HepG2 (cell line): ENCODE measurements at regions not wholly inside any gene's neighbourhood (a gene's known extent, or its start where the extent isn't known, plus 50 kb on each side); places are given as distances from the start of the nearest gene placed in this dataset.

Experiments
- ATAC-seq: fragments of 200-7000 bp; cut with Tn5 transposase; 3 replicates; pipeline ENCODE4 v1.9.1; 2020; ENCODE audit warnings: mild to moderate bottlenecking, moderate library complexity
- BruUV-seq: library from RNA; stranded (reverse); fragments of 400-500 nt; replicated peaks from 2 replicates; lab custom pipeline; 2021; lab: Mats Ljungman, UMichigan
- CTCF ChIA-PET: fragments of 300-600 bp; formaldehyde crosslinking; extraction: SDS; loops from one replicate; lab custom pipeline; 2021; ENCODE audit warnings: low total read pairs, inconsistent platforms, low intra/inter-chr PET ratio; lab: Yijun Ruan, JAX
- POLR2A ChIA-PET: fragments of 350-600 bp; sonication (Branson Sonifier 250); formaldehyde crosslinking; loops from one replicate; lab custom pipeline; 2020; ENCODE audit warnings: antibody characterized with exemption, inconsistent platforms; lab: Yijun Ruan, JAX
- DNase-seq: peaks from one replicate; pipeline ENCODE4 v3.0.0-alpha.2; 2015; ENCODE audit warnings: low spot score
- FAIRE-seq: peaks from 3 replicates; lab custom pipeline; 2011; peaks lifted over from hg19 to GRCh38; lab: Jason Lieb, UNC
- H2AFZ ChIP-seq: one replicate; pipeline ENCODE4 v1.6.1; 2011; ENCODE audit warnings: low read length, inconsistent platforms
- H3K27ac ChIP-seq: fragments of 300-600 bp; 3 replicates; pipeline ENCODE4 v1.8.0; 2011; ENCODE audit warnings: mixed run types, mild to moderate bottlenecking, mixed read lengths, low read length, inconsistent platforms; ENCODE audit not compliant: insufficient read depth; ENCODE audit errors: extremely low read length
- H3K27me3 ChIP-seq, 2 experiments: fragments of 200-600 bp in 1 of 2; 2 replicates in 1 of 2; 3 replicates in 1 of 2; pipeline versions ENCODE4 v1.6.0 to v1.8.0; 2011; ENCODE audit warnings: low read length in 2 of 2, mild to moderate bottlenecking in 2 of 2, moderate library complexity in 2 of 2, inconsistent platforms in 1 of 2; ENCODE audit not compliant: insufficient read depth in 2 of 2, control insufficient read depth in 1 of 2
- H3K36me3 ChIP-seq, 2 experiments: fragments of 200-600 bp in 1 of 2; replicated peaks in 1 of 2; 2 replicates in 1 of 2; 3 replicates in 1 of 2; pipeline versions ENCODE4 v1.5.1 to v1.8.0; 2011; ENCODE audit warnings: low read length in 2 of 2, inconsistent platforms in 1 of 2; ENCODE audit not compliant: insufficient read depth in 2 of 2, control insufficient read depth in 1 of 2
- H3K4me1 ChIP-seq: 2 replicates; pipeline ENCODE4 v1.5.1; 2012; ENCODE audit warnings: low read length, inconsistent platforms; ENCODE audit not compliant: insufficient read depth
- H3K4me2 ChIP-seq: 2 replicates; pipeline ENCODE4 v1.6.0; 2011; ENCODE audit warnings: low read depth, low read length, inconsistent platforms
- H3K4me3 ChIP-seq, 3 experiments: fragments of 200-600 bp in 1 of 3; sonication (generic), shearing (Covaris generic) in 1 of 3; replicated peaks in 1 of 3; 2 replicates each; pipeline ENCODE4 v1.5.1; 2011 to 2016; ENCODE audit warnings: low read length in 3 of 3, inconsistent platforms in 2 of 3, low read depth in 2 of 3, mild to moderate bottlenecking in 2 of 3, control low read depth in 1 of 3, mixed read lengths in 1 of 3; ENCODE audit not compliant: insufficient read depth in 1 of 3
- H3K79me2 ChIP-seq: one replicate; pipeline ENCODE4 v1.6.1; 2011; ENCODE audit warnings: low read length, inconsistent platforms; ENCODE audit not compliant: insufficient read depth
- H3K9ac ChIP-seq: 2 replicates; pipeline ENCODE4 v1.6.0; 2011; ENCODE audit warnings: mild to moderate bottlenecking, low read depth, low read length, inconsistent platforms; ENCODE audit not compliant: insufficient read depth
- H3K9me3 ChIP-seq: 2 replicates; pipeline ENCODE4 v1.5.1; 2012; ENCODE audit warnings: mild to moderate bottlenecking, low read length
- H4K20me1 ChIP-seq: 2 replicates; pipeline ENCODE4 v1.6.0; 2011; ENCODE audit warnings: inconsistent platforms, mild to moderate bottlenecking, low read length, moderate library complexity; ENCODE audit not compliant: insufficient read depth
- AGO2 ChIP-seq: fragments of 200-400 bp; formaldehyde crosslinking; optimal IDR thresholded peaks from 2 replicates; pipeline ENCODE3; 2017; ENCODE audit warnings: mild to moderate bottlenecking, low read depth, low read length, moderate library complexity
- NFE2L1 ChIP-seq: sonication (generic); formaldehyde crosslinking; IDR thresholded peaks from 2 replicates; pipeline ENCODE4 v1.4.0; 2020; ENCODE audit warnings: missing genetic modification reagents, mild to moderate bottlenecking, borderline replicate concordance
- POLR2AphosphoS2 ChIP-seq: IDR thresholded peaks from 2 replicates; pipeline ENCODE4 v1.6.1; 2011; ENCODE audit warnings: low read depth, low read length, improper control_type of control experiment
- TBX3 ChIP-seq: fragments of 450-650 bp; IDR thresholded peaks from 2 replicates; pipeline ENCODE4 v1.6.1; 2017; ENCODE audit warnings: antibody characterized with exemption, mild to moderate bottlenecking, inconsistent platforms, borderline replicate concordance
- ZNF572 ChIP-seq: sonication (generic); formaldehyde crosslinking; IDR thresholded peaks from 2 replicates; pipeline ENCODE4 v1.5.1; 2020; ENCODE audit warnings: mild to moderate bottlenecking, missing genetic modification reagents
- ZNF674 ChIP-seq: sonication (generic); formaldehyde crosslinking; IDR thresholded peaks from 2 replicates; pipeline ENCODE4 v1.5.0; 2020; ENCODE audit warnings: low read depth, mild to moderate bottlenecking, missing genetic modification reagents
- ZNF7 ChIP-seq: IDR thresholded peaks from 2 replicates; pipeline ENCODE4 v1.6.1; 2016; ENCODE audit warnings: missing biosample characterization, missing genetic modification reagents
- WGBS: methylation state at CpG from one replicate; pipeline ENCODE4 v1.1.6; 2017; ENCODE audit warnings: low lambda C conversion rate; 5-methylcytosine and 5-hydroxymethylcytosine counted together
- in situ Hi-C: cut with HindIII; loops from 2 replicates; pipeline ENCODE4 v1.10.0; 2017; ENCODE audit warnings: low pct_unique_long_range_greater_than_20kb; ENCODE audit not compliant: extremely low pct_ligation_motif_present
- intact Hi-C: fragments of 100-400 bp; cut with micrococcal nuclease; formaldehyde crosslinking; loops from one replicate; pipeline ENCODE4 v1.10.0; 2022; ENCODE audit not compliant: unreplicated experiment
- TF ChIP-seq, protein P1 (sequence below): sonication (generic); formaldehyde crosslinking; IDR thresholded peaks from 2 replicates; pipeline ENCODE4 v1.5.0; 2020; ENCODE audit warnings: mild to moderate bottlenecking, missing genetic modification reagents
- TF ChIP-seq, protein P2 (sequence below), 2 experiments: sonication (generic) in 1 of 2; formaldehyde crosslinking in 1 of 2; IDR thresholded peaks; 2 replicates each; pipeline versions ENCODE4 v1.6.1 to v1.9.0; 2014 to 2022; ENCODE audit warnings: antibody characterized with exemption in 1 of 2, borderline replicate concordance in 1 of 2, inconsistent platforms in 1 of 2, low read depth in 1 of 2, missing genetic modification reagents in 1 of 2
- TF ChIP-seq, protein P3 (sequence below): sonication (generic); formaldehyde crosslinking; IDR thresholded peaks from 2 replicates; pipeline ENCODE4 v1.5.0; 2020; ENCODE audit warnings: mild to moderate bottlenecking, missing genetic modification reagents, borderline replicate concordance
- TF ChIP-seq, protein P4 (sequence below): sonication (generic); formaldehyde crosslinking; IDR thresholded peaks from 2 replicates; pipeline ENCODE4 v1.4.0; 2020; ENCODE audit warnings: mild to moderate bottlenecking, missing genetic modification reagents
- TF ChIP-seq, protein P5 (sequence below): sonication (generic); formaldehyde crosslinking; IDR thresholded peaks from 2 replicates; pipeline ENCODE4 v1.5.1; 2020; ENCODE audit warnings: missing genetic modification reagents, mild to moderate bottlenecking, borderline replicate concordance

DNA sequence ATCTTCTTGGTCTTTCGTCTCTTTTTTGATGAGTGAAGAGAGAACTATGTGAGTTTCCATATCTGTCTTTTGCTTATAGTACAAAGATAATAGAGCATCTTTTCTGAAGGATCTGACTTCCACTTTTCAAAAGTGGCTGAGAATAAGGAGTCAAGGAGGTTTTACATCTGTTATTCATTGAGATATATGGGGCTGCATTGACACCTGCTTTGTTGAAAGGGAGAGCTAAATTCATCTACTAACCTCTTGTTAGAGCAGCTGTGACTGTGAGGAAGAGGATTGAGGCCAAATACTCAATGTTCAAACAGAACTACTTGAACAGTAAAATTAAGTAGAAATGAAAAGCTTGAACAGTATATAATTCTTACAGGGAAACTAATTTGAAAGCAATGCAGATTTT lies 130.2 kb upstream of the ATP2B1 start:
- ChIA-PET CTCF (no interaction called here), POLR2A (no interaction called here)
- FAIRE-seq (no peak), DNase-seq (no peak), ATAC-seq (no peak)
- no TSS peak for BruUV-seq
- H3K27me3 ChIP-seq, result no peaks in the 10 kb centered on the region
- no peak overlapping the region for H3K4me3 ChIP-seq
- no peak overlapping the region for H2AFZ ChIP-seq
- in situ Hi-C loops (no loop called here), intact Hi-C loops (no loop called here)
- no peaks in the 10 kb centered on the region for H3K9me3 ChIP-seq
- WGBS, result 42% methylated on average over 1 of the region's 1 CpG
- no peaks in the 10 kb centered on the region for H3K79me2 ChIP-seq
- H4K20me1 ChIP-seq, result no peaks in the 10 kb centered on the region
- no peak overlapping the region for H3K9ac ChIP-seq
- no peaks in the 10 kb centered on the region for H3K4me1 ChIP-seq
- no peak overlapping the region for H3K27ac ChIP-seq
- no peak for TF ChIP-seq TBX3
- TF ChIP-seq, protein P1, sequence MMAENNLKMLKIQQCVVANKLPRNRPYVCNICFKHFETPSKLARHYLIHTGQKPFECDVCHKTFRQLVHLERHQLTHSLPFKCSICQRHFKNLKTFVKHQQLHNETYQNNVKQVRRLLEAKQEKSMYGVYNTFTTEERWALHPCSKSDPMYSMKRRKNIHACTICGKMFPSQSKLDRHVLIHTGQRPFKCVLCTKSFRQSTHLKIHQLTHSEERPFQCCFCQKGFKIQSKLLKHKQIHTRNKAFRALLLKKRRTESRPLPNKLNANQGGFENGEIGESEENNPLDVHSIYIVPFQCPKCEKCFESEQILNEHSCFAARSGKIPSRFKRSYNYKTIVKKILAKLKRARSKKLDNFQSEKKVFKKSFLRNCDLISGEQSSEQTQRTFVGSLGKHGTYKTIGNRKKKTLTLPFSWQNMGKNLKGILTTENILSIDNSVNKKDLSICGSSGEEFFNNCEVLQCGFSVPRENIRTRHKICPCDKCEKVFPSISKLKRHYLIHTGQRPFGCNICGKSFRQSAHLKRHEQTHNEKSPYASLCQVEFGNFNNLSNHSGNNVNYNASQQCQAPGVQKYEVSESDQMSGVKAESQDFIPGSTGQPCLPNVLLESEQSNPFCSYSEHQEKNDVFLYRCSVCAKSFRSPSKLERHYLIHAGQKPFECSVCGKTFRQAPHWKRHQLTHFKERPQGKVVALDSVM (CRISPR knock-in tag), result no peak
- no peak for TF ChIP-seq POLR2AphosphoS2
- TF ChIP-seq ZNF572 (CRISPR knock-in tag), result no peak
- TF ChIP-seq, protein P2, sequence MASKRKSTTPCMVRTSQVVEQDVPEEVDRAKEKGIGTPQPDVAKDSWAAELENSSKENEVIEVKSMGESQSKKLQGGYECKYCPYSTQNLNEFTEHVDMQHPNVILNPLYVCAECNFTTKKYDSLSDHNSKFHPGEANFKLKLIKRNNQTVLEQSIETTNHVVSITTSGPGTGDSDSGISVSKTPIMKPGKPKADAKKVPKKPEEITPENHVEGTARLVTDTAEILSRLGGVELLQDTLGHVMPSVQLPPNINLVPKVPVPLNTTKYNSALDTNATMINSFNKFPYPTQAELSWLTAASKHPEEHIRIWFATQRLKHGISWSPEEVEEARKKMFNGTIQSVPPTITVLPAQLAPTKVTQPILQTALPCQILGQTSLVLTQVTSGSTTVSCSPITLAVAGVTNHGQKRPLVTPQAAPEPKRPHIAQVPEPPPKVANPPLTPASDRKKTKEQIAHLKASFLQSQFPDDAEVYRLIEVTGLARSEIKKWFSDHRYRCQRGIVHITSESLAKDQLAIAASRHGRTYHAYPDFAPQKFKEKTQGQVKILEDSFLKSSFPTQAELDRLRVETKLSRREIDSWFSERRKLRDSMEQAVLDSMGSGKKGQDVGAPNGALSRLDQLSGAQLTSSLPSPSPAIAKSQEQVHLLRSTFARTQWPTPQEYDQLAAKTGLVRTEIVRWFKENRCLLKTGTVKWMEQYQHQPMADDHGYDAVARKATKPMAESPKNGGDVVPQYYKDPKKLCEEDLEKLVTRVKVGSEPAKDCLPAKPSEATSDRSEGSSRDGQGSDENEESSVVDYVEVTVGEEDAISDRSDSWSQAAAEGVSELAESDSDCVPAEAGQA (IDR thresholded peaks at IDR 0.05; ENCODE audit: low read depth), result no peak
- TF ChIP-seq, protein P2 (CRISPR knock-in tag; IDR thresholded peaks at IDR 0.05; ENCODE audit: borderline replicate concordance), result no peak
- TF ChIP-seq, protein P3, sequence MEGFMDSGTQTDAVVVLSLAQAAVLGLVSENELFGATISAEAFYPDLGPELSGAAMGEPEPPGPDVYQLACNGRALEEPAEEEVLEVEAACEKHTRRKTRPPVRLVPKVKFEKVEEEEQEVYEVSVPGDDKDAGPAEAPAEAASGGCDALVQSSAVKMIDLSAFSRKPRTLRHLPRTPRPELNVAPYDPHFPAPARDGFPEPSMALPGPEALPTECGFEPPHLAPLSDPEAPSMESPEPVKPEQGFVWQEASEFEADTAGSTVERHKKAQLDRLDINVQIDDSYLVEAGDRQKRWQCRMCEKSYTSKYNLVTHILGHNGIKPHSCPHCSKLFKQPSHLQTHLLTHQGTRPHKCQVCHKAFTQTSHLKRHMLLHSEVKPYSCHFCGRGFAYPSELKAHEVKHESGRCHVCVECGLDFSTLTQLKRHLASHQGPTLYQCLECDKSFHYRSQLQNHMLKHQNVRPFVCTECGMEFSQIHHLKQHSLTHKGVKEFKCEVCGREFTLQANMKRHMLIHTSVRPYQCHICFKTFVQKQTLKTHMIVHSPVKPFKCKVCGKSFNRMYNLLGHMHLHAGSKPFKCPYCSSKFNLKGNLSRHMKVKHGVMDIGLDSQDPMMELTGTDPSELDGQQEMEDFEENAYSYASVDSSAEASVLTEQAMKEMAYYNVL (CRISPR knock-in tag), result no peak
- TF ChIP-seq ZNF7, result no peak
- TF ChIP-seq, protein P4, sequence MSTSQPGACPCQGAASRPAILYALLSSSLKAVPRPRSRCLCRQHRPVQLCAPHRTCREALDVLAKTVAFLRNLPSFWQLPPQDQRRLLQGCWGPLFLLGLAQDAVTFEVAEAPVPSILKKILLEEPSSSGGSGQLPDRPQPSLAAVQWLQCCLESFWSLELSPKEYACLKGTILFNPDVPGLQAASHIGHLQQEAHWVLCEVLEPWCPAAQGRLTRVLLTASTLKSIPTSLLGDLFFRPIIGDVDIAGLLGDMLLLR (CRISPR knock-in tag), result no peak
- no peak for TF ChIP-seq ZNF674 (CRISPR knock-in tag)
- TF ChIP-seq NFE2L1 (CRISPR knock-in tag), result no peak
- no peak for TF ChIP-seq AGO2
- TF ChIP-seq, protein P5, sequence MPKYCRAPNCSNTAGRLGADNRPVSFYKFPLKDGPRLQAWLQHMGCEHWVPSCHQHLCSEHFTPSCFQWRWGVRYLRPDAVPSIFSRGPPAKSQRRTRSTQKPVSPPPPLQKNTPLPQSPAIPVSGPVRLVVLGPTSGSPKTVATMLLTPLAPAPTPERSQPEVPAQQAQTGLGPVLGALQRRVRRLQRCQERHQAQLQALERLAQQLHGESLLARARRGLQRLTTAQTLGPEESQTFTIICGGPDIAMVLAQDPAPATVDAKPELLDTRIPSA (CRISPR knock-in tag), result no peak
- H3K36me3 ChIP-seq, result no peaks in the 10 kb centered on the region
- H3K4me2 ChIP-seq, result no peak overlapping the region
